Bronchial epithelial cell (primary cell): ENCODE measurements at regions not wholly inside any gene's neighbourhood (a gene's known extent, or its start where the extent isn't known, plus 50 kb on each side); places are given as distances from the start of the nearest gene placed in this dataset.

Source experiments
- DNase-seq: peaks from one replicate; pipeline ENCODE4 v3.0.0-alpha.2; 2010; ENCODE audit warnings: low read depth
- FAIRE-seq: peaks from 2 replicates; lab custom pipeline; 2011; peaks lifted over from hg19 to GRCh38; lab: Jason Lieb, UNC
- H3K27me3 ChIP-seq: 2 replicates; pipeline ENCODE4 v1.5.1; 2011; ENCODE audit warnings: low read length; ENCODE audit not compliant: control insufficient read depth, insufficient read depth
- H3K36me3 ChIP-seq: 2 replicates; pipeline ENCODE4 v1.5.1; 2011; ENCODE audit warnings: low read length; ENCODE audit not compliant: control insufficient read depth, insufficient read depth
- H3K4me3 ChIP-seq: 2 replicates; pipeline ENCODE4 v1.5.1; 2011; ENCODE audit warnings: mild to moderate bottlenecking, low read depth, low read length, control low read depth
- TF ChIP-seq, protein P1 (sequence below): IDR thresholded peaks from 2 replicates; pipeline ENCODE4 v1.5.1; 2011; ENCODE audit warnings: mild to moderate bottlenecking, moderate library complexity, low read length, control low read depth, inconsistent platforms; ENCODE audit not compliant: insufficient read depth, severe bottlenecking

DNA sequence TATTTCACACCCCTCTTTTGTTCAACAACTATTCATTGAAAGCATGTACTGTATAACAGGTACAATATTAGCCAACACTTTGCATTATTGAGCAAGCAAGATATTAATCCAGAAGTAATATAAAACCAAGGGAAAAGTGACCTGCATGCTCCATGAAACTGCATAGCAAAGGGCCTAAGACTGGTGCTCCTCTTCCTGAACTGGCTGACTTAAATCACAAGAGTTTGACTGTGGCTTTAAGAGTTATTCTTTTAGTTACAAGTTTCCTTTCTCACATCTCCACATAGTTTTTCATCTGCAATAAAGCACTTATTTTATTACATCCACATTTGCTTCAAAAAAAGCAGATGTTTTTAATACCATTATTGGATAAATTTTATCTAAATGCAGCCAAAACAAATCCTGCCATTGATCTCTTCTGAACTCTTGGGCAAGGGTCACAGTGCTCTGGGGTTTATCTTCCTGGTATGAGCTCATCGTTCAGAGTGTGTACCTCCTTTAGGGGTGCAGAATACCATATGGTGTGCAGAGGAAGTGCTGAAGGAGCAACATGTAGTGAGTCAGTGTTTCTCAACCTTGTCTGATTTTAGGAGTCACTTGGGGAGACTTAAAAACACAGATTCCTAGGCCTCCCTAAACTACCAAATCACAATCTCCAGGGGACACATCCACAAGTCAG, 1225.9 kb upstream of the MAP3K7 start:
- TF ChIP-seq, protein P1, sequence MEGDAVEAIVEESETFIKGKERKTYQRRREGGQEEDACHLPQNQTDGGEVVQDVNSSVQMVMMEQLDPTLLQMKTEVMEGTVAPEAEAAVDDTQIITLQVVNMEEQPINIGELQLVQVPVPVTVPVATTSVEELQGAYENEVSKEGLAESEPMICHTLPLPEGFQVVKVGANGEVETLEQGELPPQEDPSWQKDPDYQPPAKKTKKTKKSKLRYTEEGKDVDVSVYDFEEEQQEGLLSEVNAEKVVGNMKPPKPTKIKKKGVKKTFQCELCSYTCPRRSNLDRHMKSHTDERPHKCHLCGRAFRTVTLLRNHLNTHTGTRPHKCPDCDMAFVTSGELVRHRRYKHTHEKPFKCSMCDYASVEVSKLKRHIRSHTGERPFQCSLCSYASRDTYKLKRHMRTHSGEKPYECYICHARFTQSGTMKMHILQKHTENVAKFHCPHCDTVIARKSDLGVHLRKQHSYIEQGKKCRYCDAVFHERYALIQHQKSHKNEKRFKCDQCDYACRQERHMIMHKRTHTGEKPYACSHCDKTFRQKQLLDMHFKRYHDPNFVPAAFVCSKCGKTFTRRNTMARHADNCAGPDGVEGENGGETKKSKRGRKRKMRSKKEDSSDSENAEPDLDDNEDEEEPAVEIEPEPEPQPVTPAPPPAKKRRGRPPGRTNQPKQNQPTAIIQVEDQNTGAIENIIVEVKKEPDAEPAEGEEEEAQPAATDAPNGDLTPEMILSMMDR = no peak
- FAIRE-seq (no peak), DNase-seq (peak; percentile 69)

DNA sequence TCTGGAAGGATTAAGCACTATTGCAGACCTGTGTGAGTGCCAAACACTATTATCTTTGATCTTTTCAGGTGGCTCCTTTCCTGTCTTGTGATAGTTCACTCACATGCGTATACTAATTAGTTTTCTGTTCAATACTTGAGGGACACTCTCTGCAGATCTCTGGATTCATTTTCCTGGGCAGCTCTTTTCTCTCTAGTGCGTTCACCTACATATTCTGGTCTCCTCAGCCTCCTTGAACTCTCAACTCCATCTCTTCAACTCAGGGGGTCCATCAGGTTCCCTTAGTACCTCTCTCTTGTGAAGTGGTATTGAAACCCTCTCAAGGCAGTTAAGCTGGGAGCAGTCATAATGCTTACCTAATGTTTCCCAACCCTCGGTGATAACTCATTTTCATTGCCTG, 1218.1 kb upstream of the MAP3K7 start:
- no peak overlapping the region for H3K4me3 ChIP-seq
- no peaks in the 10 kb centered on the region for H3K36me3 ChIP-seq
- DNase-seq (no peak), FAIRE-seq (peak; percentile 18)
- H3K27me3 ChIP-seq = no peaks in the 10 kb centered on the region
- TF ChIP-seq, protein P1 = no peak

More for the DNA sequence above, 1225.9 kb upstream of the MAP3K7 start:
- no peak overlapping the region for H3K4me3 ChIP-seq
- no peaks in the 10 kb centered on the region for H3K36me3 ChIP-seq
- no peaks in the 10 kb centered on the region for H3K27me3 ChIP-seq

DNA sequence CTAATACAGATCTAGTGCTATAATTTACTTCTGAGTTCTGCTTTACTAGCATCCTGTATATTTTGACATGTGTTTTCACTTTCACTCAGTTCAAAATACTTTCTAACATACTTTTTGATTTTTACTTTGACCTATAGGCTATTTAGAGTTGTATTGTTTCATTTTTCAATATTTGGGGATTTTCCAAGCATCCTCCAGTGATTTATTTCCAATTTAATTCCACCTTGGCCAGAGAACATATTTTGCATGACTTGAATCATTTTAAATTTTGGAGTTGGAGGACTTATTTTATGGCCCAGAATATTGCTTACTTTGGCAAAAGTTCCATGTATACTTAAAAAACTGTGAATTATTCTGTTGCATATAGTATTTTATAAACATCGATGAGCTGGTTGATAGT, 1215.6 kb upstream of the MAP3K7 start:
- TF ChIP-seq, protein P1 = no peak
- Histone ChIP-seq H3K36me3 (no peaks in the 10 kb centered on the region), H3K4me3 (no peak overlapping the region), H3K27me3 (no peaks in the 10 kb centered on the region)
- FAIRE-seq (no peak), DNase-seq (no peak)

GRCh38 chr6:91796603-91797002, 1209.7 kb upstream of the MAP3K7 start:
- DNase-seq (no peak), FAIRE-seq (no peak)
- TF ChIP-seq, protein P1 = no peak
- Histone ChIP-seq H3K4me3 (no peak overlapping the region), H3K36me3 (no peaks in the 10 kb centered on the region), H3K27me3 (no peaks in the 10 kb centered on the region)

DNA sequence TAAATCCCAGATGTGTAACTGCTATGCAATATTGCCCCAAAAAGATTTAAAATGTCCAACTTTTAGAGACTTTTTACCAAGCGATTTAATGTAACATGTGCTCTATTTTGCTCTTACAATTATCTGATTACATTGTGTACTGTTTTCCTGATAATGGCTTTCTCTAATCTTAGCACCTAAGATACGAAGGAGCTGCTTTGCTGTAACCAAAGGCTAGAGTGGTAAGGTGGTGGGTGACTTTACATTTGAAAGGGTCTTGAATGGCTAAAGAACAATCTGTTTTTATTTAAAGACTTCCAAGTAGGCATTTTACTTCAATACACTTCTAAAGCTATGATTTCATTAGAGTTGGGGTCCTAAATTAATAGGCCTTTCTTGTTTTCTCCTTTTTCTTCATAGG, 1201.6 kb upstream of the MAP3K7 start:
- FAIRE-seq = no peak
- no peak overlapping the region for H3K4me3 ChIP-seq
- H3K36me3 ChIP-seq = no peaks in the 10 kb centered on the region
- TF ChIP-seq, protein P1 = no peak
- H3K27me3 ChIP-seq = no peaks in the 10 kb centered on the region
- DNase-seq = no peak
